NOMO-1 (cell line): ENCODE measurements at regions not wholly inside any gene's neighbourhood (a gene's known extent, or its start where the extent isn't known, plus 50 kb on each side); places are given as distances from the start of the nearest gene placed in this dataset.
"Not testable (repeated sequence)": the region's sequence is repeated elsewhere in the genome, so short reads cannot be mapped to it uniquely, and the experiment has no call there.

Experiments
- DNase-seq, 2 experiments: peaks; one replicate each; lab custom pipeline; 2025; ENCODE audit not compliant: unreplicated experiment in 2 of 2; lab: John Stamatoyannopoulos, UW

DNA sequence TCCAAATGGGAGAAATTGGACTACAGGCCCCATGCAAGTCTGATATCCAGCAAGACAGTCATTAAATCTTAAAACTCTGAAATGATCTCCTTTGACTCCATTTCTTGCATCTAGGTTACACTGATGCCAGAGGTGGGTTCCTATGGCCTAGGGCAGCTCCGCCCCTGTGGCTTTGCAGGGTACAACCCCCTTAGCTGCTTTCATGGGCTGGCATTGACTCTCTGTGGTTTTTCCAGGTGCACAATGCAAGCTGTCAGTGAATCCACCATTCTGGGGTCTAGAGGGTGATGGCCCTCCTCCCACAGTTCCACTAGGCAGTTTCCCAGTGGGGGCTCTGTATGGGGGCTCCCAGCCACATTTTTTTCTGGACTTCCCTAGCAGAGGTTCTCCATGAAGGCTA lies 228.5 kb upstream of the ADAMTS3 start:
- DNase-seq: no peak

DNA sequence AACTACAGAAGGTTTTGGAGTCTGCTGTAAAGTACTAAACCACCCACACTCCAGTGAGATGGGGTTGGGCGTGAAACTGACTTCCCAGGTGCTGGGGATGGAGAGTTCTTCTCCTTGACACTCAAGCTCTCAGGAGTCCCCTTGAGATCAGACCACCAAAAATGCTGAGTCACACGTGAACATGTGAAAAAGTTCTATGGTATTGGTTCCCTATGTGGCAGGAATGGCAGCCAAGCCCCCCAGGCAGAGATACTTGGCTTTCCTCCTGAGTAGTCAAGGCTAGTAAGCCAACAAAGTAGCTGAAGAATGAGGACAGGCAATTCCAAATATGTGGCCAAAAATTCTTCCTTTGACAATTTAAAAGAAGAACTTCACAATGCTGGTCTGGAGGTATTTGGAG lies 222.0 kb upstream of the ADAMTS3 start:
- no peak for DNase-seq

DNA sequence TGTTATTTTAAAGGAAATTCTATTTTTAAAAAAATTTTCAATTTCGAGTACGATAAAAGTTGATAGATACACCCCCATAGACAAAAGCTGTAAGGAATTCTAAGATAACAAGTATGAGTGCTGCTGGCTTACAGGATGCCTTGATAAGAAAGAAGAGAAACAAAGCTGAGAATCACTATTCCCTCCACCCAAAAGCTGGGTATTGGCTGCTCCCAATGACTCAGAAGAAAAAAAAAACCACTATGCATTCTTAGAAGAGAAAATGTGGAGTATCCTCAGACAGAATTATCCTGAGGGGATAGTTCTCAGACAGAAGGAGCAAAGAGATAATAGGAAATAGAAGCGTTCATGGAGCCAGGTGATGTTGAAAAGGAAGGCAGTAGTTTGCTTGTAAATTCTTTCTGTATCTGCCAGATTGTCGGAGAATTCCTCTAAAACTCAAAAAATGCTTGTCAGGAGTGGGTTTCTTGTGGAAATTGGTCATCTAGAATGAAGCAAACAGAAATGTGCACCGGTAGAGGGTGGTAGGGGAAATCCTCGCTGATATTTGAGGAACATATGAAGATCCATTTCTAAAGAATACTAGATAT lies 217.5 kb upstream of the ADAMTS3 start:
- DNase-seq: no peak

DNA sequence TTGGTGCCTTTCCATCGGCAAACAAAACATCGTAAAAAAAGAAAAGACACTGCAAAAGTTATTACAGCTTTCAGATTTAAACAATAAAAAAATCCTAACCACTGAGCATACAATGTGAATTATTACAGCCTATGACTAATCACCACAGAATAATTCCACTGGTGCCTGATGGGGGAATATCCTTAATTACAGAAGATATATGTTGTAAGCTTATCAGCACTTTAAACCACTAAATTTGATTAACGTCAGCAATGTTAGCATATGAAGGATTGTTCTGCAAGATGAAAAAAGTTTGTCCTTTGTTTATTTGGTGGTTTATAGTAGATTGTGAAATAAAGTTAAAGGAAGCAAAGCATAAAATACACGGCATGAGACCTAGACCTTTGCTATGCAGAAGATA lies 210.2 kb upstream of the ADAMTS3 start:
- DNase-seq: no peak

DNA sequence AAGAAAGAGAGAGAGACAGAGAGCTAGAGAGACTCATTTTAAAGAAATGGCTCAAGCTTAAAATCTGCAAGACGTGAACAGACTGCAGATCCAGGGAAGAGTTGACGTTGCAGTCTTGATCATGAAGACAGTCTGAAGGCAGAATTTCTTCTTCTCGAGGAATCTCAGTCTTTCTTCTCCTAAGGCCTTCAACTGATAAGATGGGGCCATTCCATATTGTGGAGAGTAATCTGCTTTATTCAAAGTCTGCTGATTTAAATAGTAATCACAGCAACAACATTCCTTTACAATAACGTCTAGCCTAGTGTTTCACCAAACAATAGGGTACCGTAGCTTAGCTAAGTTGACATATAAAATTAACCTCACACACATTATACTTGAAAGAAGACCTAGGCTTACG lies 208.4 kb upstream of the ADAMTS3 start:
- no peak for DNase-seq

DNA sequence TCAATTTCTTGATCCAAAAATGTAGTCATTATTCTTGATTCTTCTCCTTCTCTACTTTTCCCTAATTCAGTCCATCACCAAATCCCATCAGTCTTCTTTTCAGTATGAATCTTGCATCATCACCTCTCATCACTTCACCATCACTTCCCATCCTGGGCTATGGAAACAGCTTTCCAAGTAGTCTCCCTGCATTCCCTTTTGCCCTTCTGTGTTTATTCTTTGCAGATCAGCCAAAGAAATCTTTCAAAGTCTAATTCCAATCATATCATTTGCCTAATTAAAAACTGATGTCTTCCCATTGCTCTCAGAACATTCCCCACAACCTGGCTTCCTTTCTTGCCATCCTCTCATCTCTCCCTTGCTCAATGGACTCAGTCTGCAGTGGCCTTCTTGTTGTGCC lies 201.7 kb upstream of the ADAMTS3 start:
- no peak for DNase-seq

DNA sequence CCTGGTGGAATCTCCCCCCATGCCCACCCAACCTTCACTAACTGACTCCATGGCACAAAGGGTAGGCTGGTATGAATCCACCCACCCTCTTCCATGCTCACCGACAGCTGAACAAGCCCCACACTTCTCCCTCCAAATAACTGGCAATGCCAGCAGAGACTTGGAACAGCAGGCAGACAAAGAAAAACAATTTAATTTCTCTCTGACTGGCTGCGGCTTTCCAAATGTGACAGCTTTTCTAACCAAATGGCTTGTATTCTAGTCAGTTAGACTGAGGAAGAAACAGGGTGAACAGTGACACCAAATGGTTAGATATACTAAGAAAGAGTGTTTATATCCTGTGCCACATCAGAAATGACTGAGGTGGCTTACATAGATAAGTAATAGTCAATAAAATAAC lies 199.3 kb upstream of the ADAMTS3 start:
- no peak for DNase-seq

DNA sequence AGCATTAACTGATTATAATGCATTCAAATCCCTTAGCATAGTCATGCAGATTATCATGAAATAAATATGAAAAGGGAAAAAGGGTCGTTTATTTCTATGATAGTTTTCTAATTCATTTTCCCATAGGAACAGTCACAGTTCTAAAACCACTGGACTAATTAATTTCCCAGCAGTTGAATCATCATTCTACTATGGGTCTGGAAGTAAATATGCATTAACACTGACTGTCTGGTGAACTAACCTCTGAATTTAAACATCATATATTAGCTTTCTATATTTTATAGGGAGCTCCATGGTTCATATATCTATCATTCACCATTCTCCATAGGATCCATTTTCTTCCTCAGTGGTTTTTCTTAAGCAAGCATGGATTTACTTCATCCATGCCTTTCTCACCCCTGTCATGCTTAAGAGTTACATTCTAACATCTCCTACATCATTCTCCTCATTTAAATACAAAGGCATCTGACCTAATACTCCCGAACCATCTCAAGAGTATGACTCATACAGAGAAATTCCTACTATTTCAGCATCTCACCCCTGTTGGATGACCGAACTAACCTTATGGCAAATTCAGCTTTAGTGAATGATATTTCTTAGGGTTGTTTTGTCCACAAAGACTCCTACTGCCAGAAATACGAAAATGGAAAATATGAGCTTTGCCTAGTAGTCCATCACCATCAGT lies 198.7 kb upstream of the ADAMTS3 start:
- no peak for DNase-seq

DNA sequence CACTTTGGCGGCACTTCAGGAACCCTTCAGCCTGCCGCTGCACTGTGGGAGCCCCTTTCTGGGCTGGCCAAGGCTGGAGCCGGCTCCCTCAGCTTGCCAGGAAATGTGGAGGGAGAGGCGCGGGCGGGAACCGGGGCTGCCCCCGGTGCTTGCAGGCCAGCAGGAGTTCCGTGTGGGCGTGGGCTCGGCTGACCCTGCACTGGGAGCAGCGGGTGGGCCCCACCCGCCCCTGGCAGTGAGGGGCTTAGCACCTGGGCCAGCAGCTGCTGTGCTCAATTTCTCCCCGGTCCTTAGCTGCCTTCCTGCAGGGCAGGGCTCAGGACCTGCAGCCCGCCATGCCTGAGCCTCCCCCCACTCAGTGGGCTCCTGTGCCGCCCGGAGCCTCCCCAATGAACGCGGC lies 196.8 kb upstream of the ADAMTS3 start:
- DNase-seq: not testable (repeated sequence)

DNA sequence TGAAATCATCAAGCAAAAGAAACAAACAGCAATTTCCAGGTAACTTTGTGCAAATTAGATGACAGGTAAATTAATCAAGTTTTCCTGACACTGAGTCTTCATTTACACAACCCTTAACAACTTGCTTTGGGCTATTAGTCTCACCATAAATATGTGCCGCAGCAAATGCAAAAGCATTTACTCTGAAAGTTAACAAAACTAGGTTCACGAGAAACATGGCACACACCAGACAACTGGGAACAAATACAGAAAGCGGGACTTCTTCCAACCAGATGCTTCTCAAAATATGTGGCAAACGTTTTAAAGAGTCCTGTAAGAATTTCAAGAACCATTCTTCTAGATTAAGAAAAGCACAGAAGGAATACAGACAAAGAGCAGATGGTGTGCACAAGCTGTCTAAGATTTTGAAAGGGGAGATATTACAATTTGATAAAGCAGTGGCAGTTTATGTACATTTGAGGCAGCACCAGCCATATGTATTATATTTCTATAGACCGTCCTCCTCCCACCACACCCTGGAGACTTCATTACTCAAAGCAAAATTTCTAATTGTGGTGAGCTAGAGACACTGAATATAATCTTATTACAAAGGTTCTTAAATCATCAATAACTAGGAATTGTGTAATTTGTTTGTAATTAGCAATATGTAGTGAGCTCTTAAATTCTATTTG lies 192.5 kb upstream of the ADAMTS3 start:
- DNase-seq: no peak

DNA sequence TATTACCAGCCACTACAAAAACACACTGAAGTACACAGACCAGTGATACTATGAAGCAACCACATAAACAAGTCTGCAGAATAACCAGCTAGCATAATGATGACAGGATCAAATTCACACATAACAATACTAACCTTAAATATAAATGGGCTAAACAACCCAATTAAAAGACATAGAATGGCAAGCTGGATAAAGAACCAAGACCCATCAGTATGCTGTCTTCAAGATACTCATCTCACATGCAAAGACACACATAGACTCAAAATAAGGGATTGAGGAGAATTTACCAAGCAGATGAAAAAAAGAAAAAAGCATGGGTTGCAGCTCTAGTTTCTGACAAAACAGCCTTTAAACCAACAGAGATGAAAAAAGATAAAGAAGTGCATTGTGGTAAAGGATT lies 184.4 kb upstream of the ADAMTS3 start:
- DNase-seq: not testable (repeated sequence)

DNA sequence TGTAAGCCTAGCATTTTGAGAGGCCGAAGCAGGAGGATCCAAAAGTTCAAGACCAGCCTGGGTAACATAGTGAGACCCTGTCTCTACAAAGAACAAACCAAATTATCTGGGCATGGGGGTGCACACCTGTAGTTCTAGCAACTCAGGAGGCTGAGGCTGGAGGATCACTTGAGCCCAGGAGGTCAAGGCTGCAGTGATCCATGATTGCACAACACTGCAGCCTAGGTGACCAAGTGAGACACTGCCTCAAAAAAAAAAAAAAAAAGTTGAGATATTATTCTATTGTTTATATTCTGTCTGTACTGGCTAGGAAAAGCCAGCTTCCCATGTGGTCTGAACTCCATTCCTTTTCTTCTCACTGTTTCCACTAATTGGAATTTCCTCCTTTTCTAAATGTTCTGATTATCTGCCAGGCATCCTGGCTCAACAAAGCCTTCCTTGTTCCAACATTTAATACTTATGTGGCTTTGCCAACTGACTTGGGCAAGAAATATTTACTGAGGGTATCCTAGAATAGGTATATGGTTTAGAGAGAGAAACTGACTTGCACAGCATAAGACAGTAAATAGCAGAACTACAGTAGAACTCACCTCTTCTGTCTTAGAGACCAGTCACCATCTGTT lies 175.2 kb upstream of the ADAMTS3 start:
- no peak for DNase-seq

DNA sequence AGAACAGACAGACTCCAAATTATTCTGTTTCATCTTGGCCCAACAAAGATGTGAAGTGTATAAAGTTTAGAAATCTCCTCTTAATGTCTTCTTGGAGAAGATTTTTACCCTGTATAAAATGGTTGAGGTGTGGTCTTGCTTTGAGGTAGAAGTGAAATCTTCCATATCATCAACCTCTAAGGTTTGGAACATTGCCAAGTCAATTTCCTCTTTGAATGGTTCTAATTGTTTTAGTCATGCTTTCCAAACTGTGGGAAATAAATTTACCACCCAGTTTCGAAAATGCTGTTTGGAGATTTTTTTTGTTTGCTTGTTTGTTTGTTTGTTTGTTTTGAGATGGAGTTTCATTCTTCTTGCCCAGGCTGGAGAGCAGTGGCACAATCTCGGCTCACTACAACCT lies 174.1 kb upstream of the ADAMTS3 start:
- no peak for DNase-seq

DNA sequence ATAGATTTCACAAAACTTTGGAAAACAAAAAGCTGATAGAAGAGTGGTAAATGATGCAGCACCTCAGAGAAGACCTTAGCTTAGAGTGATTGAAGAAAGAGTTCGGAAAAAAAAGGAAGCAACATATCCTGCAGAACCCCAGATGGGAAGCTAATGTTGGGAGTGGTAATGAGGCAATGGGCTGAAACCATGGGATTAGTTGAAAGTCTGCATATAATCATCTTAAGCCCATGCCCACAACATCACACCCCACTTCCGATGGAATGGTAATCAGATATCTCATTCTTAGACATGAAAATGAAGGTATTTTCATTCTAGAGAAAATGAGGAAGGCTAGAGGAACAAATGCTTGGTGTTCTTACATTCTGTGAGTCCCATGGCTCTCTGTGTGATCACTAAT lies 146.3 kb upstream of the ADAMTS3 start:
- no peak for DNase-seq

DNA sequence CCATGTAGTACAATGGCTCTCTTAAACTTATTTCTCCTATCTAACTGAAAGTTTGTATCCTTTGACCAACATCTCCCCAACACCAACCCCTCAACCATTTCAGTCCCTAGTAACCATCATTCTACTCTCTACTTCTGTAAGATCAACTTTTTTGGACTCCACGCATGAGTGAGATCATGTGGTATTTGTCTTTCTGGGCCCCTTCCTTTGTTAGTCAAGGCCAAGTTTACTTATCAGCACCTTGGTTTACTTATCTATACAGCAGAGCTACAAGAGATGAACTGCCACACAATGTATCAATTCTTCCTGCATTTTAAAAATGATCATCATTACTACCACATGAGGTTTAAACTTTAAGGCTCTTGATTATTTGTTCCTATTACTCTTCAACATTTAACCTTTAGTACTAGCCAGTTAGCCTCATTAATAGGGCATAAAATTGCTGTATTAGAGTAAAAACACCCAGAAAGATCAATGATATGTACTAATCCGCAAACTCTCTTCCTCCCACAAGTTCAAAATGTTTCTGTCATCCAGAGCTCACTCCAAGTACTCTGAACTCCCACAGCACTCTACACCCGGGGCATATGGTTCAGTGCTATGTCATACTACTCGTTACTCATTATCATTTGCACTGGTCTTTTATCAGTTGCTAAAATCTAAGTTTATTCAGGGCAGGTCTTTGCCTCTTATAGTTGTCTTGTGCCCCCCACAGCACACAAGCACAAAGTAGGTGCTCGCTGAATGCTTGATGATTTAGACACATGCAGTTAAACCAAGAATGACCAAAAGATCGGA lies 145.7 kb upstream of the ADAMTS3 start:
- DNase-seq: no peak

DNA sequence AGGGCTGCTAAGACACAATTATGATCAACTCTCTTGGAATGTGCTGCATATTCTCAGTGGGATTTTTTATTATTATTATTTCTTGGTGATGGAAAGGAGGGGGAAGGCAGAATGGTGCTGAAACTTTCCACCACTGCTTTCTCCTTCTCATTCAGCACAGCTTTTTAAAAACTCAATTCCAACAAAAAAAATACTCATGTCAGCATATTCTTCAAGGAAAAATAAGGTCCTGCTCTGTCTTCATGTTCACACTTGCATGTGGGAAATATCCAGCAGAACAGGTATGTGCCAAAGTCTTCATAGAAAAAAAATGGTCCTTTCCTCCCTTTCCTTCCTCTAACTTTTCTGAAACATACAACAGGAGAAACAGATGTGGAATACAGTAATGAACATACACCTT lies 144.0 kb upstream of the ADAMTS3 start:
- no peak for DNase-seq

DNA sequence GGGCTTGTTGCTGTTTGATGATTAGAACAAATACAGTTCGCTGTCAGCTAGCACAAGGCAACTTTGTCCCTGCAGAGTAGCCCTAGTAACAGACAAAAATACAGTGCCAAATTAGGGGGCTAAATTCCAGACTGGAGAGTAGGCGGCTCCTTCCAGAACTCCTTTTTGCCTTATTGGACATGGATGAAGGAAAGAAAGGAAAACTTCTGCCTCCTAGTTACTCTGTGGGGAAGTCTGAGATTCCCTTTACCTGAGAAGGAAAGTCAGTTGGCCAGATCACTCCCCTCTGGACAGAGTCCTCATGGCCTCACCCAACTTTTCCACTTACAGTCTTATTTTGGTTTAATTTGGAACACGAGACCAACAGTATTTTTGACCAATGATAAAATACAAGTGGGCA lies 140.5 kb upstream of the ADAMTS3 start:
- DNase-seq: no peak

DNA sequence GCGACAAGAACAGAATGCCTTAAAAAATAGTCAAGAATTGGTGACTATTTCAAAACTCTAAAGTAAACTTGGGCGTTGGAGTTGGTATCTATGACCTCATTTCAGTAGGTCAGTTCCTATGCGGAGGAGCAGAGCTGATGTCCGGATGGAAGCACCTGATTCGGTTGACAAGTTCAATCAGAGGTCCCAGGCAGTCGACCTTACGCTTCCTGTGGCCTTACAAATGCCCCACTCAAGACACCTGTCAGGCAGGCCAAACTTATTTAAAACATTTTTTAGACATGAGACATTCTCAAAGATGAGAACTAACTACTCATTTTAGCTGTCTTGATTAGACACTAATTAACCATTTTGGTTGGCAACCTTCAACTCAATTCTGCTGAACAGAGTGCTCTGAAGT lies 137.7 kb upstream of the ADAMTS3 start:
- DNase-seq: no peak

DNA sequence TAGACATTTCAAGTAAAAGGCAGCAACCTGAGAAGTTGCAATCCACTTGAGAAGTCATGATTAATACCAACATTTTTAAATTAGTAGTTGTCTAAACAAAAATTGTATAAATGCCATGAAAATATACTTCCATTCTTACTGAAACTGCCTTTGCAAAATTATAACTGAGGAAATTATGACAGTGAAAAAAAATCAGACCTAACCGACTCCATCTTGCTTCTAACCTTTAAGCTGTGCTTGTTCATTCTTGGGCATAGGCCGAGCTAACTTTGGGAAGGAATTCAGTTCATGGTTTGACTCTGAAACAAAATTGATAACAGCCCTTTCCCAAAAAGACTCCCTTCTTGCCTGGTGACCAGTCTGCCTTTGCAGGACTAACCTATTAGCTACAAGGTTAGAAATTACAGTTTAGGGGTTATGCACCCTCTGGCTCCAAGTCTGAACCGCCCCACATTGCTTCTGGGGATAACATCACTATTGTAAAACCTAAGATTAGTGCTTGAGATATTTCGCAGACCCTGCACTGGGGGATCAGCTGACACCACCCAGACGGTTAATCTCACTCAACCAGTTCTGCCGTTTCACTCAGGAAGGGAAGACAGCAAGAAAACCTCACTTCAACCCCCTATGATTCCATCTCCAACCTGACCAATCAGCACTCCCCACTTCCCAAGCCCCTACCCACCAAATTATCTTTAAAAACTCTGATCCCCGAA lies 136.1 kb upstream of the ADAMTS3 start:
- DNase-seq: not testable (repeated sequence)

DNA sequence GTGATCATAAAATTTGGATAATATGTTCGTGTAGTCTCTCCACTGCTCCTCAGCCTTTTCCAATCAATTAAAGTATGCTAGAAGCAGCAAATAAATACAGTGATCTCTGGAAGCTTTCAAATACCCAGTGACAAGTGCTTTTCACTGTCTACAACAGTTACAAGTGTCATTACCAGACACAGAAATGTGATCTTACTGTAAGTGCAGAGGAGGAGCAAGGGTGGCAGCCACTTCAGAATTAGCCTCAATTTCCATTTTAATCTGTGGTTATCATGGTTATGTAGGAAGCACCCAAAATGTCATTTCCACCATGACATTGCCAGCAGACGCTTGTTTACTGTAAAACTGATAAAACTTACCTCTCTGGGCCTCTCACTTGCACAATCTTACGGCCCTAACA lies 133.9 kb upstream of the ADAMTS3 start:
- DNase-seq: no peak
